K562 (cell line): ENCODE measurements at regions not wholly inside any gene's neighbourhood (a gene's known extent, or its start where the extent isn't known, plus 50 kb on each side); places are given as distances from the start of the nearest gene placed in this dataset.

ENCODE experiments used
- CHD2 ChIP-seq: IDR thresholded peaks from 2 replicates; pipeline ENCODE4 v1.6.1; 2011; ENCODE audit warnings: low read depth, low read length
- POLR2AphosphoS5 ChIP-seq: IDR thresholded peaks from 2 replicates; pipeline ENCODE4 v1.6.1; 2011; ENCODE audit warnings: mild to moderate bottlenecking, low read depth, low read length, moderate library complexity; ENCODE audit not compliant: control insufficient read depth, insufficient read depth
- POLR2G ChIP-seq: fragments of 200-400 bp; formaldehyde crosslinking; IDR thresholded peaks from 2 replicates; pipeline ENCODE4 v1.6.1; 2017; ENCODE audit warnings: low read depth, mild to moderate bottlenecking, antibody characterized with exemption, low read length, moderate library complexity
- RAD21 ChIP-seq, 2 experiments: fragments of 250-450 bp in 1 of 2; fragments of 450-650 bp in 1 of 2; sonication (Bioruptor Pico) in 1 of 2; formaldehyde crosslinking in 1 of 2; IDR thresholded peaks in 1 of 2; conservative IDR thresholded peaks in 1 of 2; 2 replicates each; pipeline versions ENCODE4 v1.4.0 to v1.8.0; 2020 to 2022; ENCODE audit warnings: mild to moderate bottlenecking in 2 of 2, moderate library complexity in 1 of 2
- REST ChIP-seq, 2 experiments: fragments of 450-650 bp; formaldehyde crosslinking in 1 of 2; IDR thresholded peaks; 2 replicates each; pipeline versions ENCODE4 v1.4.0 to v1.6.1; 2014 to 2020; ENCODE audit warnings: mild to moderate bottlenecking in 2 of 2, borderline replicate concordance in 1 of 2, low read depth in 1 of 2
- RFX7 ChIP-seq: fragments of 250-450 bp; sonication (Bioruptor Pico); IDR thresholded peaks from 2 replicates; pipeline ENCODE4 v1.5.1; 2021; ENCODE audit warnings: mild to moderate bottlenecking
- RNF2 ChIP-seq: sonication (generic); IDR thresholded peaks from 2 replicates; pipeline ENCODE4 v1.6.1; 2016
- SIX5 ChIP-seq, 2 experiments: IDR thresholded peaks; 2 replicates each; pipeline ENCODE4 v1.6.1; 2011; ENCODE audit warnings: low read length in 2 of 2, borderline replicate concordance in 1 of 2, low read depth in 1 of 2, mild to moderate bottlenecking in 1 of 2, moderate library complexity in 1 of 2; ENCODE audit not compliant: insufficient read depth in 1 of 2
- SMARCC2 ChIP-seq: fragments of 450-650 bp; IDR thresholded peaks from 2 replicates; pipeline ENCODE4 v1.6.1; 2017; ENCODE audit warnings: antibody characterized with exemption, moderate library complexity, mild to moderate bottlenecking, low read depth
- USF2 ChIP-seq: sonication (generic); formaldehyde crosslinking; IDR thresholded peaks from 2 replicates; pipeline ENCODE4 v1.5.0; 2020; ENCODE audit warnings: missing genetic modification reagents
- ZMIZ1 ChIP-seq, 2 experiments: fragments of 150-350 bp in 1 of 2; IDR thresholded peaks; 2 replicates each; pipeline ENCODE4 v1.6.1; 2012 to 2016; ENCODE audit warnings: low read depth in 2 of 2, low read length in 2 of 2, mild to moderate bottlenecking in 1 of 2, moderate library complexity in 1 of 2
- ZNF23 ChIP-seq: fragments of 250-450 bp; sonication (Bioruptor Pico); IDR thresholded peaks from 2 replicates; pipeline ENCODE4 v1.4.0; 2020; ENCODE audit warnings: mild to moderate bottlenecking
- ZNF24 ChIP-seq: fragments of 450-650 bp; IDR thresholded peaks from 2 replicates; pipeline ENCODE4 v1.6.1; 2016
- ZNF408 ChIP-seq: fragments of 250-450 bp; sonication (Bioruptor Pico); IDR thresholded peaks from 2 replicates; pipeline ENCODE4 v1.4.0; 2020; ENCODE audit warnings: low read depth, mild to moderate bottlenecking, moderate library complexity

GRCh38 chr18:43367895-43368294 lies 90.6 kb upstream of the SYT4 start:
- TF ChIP-seq SIX5 (IDR thresholded peaks at IDR 0.05; ENCODE audit: borderline replicate concordance in 1 of 2, insufficient read depth in 1 of 2, low read depth in 1 of 2, low read length in 2 of 2) (no peak), RFX7 (no peak), POLR2AphosphoS5 (no peak), CHD2 (no peak), REST (IDR thresholded peaks at IDR 0.05; ENCODE audit: borderline replicate concordance) (no peak), REST (CRISPR knock-in tag; IDR thresholded peaks at IDR 0.05; ENCODE audit: low read depth) (no peak), ZNF24 (no peak), ZNF408 (CRISPR knock-in tag) (no peak), POLR2G (no peak), USF2 (CRISPR knock-in tag) (no peak), RAD21 (CRISPR knock-in tag; conservative IDR thresholded peaks at IDR 0.05 in 1 of 2, IDR thresholded peaks at IDR 0.05 in 1 of 2) (no peak), ZNF23 (CRISPR knock-in tag) (no peak), RNF2 (no peak), ZMIZ1 (IDR thresholded peaks at IDR 0.05; ENCODE audit: low read depth in 2 of 2, low read length in 2 of 2) (no peak), SMARCC2 (no peak)
